Endothelial cell of umbilical vein (primary cell): ENCODE measurements at regions not wholly inside any gene's neighbourhood (a gene's known extent, or its start where the extent isn't known, plus 50 kb on each side); places are given as distances from the start of the nearest gene placed in this dataset.
"Not testable (repeated sequence)": the region's sequence is repeated elsewhere in the genome, so short reads cannot be mapped to it uniquely, and the experiment has no call there.

Experiments used
- CTCF ChIP-seq, 2 donors: IDR thresholded peaks; 1 replicate in 1 of 2; 2 replicates in 1 of 2; pipeline ENCODE4 v1.5.1; 2011; ENCODE audit warnings: low read length in 2 of 2, mild to moderate bottlenecking in 2 of 2, moderate library complexity in 2 of 2, control low read depth in 1 of 2, inconsistent platforms in 1 of 2, low read depth in 1 of 2; ENCODE audit not compliant: insufficient read depth in 1 of 2; ENCODE audit errors: extremely low read depth in 1 of 2
- EZH2 ChIP-seq: IDR thresholded peaks from 2 replicates; pipeline ENCODE4 v1.6.1; 2012; ENCODE audit warnings: borderline replicate concordance, low read depth, mild to moderate bottlenecking, moderate library complexity, low read length, inconsistent platforms; ENCODE audit not compliant: severe bottlenecking
- FOS ChIP-seq: IDR thresholded peaks from 2 replicates; pipeline ENCODE4 v1.6.1; 2011; ENCODE audit warnings: mild to moderate bottlenecking, low read length, moderate library complexity, borderline replicate concordance; ENCODE audit not compliant: insufficient read depth
- JUN ChIP-seq: IDR thresholded peaks from 2 replicates; pipeline ENCODE4 v1.6.1; 2011; ENCODE audit warnings: borderline replicate concordance, low read depth; ENCODE audit not compliant: insufficient read length, insufficient read depth
- MAX ChIP-seq: IDR thresholded peaks from 2 replicates; pipeline ENCODE4 v1.6.1; 2011; ENCODE audit not compliant: insufficient read depth, insufficient read length
- MYC ChIP-seq: IDR thresholded peaks from one replicate; pipeline ENCODE4 v1.6.1; 2011; ENCODE audit warnings: mild to moderate bottlenecking, low read depth, low read length
- POLR2A ChIP-seq: IDR thresholded peaks from 2 replicates; pipeline ENCODE4 v1.6.1; 2012; ENCODE audit warnings: low read depth, mild to moderate bottlenecking, control low read depth, low read length
- POLR2AphosphoS5 ChIP-seq: IDR thresholded peaks from 2 replicates; pipeline ENCODE4 v1.6.1; 2012; ENCODE audit warnings: low read depth, mild to moderate bottlenecking, control low read depth, low read length, moderate library complexity; ENCODE audit not compliant: insufficient read depth

GRCh38 chr9:85792057-85792456 is 50.3 kb upstream of the AGTPBP1 start:
- not testable (repeated sequence) for TF ChIP-seq POLR2A; CTCF (IDR thresholded peaks at IDR 0.05; ENCODE audit: extremely low read depth in 1 of 2, insufficient read depth in 1 of 2, low read depth in 1 of 2, low read length in 2 of 2); EZH2; MAX; MYC; FOS; JUN; POLR2AphosphoS5
